HG02884 (cell line): ENCODE measurements at regions not wholly inside any gene's neighbourhood (a gene's known extent, or its start where the extent isn't known, plus 50 kb on each side); places are given as distances from the start of the nearest gene placed in this dataset.

Experiments
- ATAC-seq: cut with Tn5 transposase; IDR thresholded peaks from one replicate; pipeline ENCODE4 v1.9.1; 2021; ENCODE audit warnings: mild to moderate bottlenecking, moderate library complexity; ENCODE audit not compliant: unreplicated experiment

- no peak for ATAC-seq
These were observed 137.2 kb downstream of the PFKFB3 start for GRCh38 chr10:6339891-6340290.

- no peak for ATAC-seq
These were observed 139.5 kb downstream of the PFKFB3 start for GRCh38 chr10:6342096-6342685.

- no peak for ATAC-seq
These were observed 140.7 kb downstream of the PFKFB3 start for GRCh38 chr10:6343305-6344010.

GRCh38 chr10:6345404-6345803 lies 142.7 kb downstream of the PFKFB3 start:
- no peak for ATAC-seq

- ATAC-seq = no peak
These were observed 143.9 kb downstream of the PFKFB3 start for GRCh38 chr10:6346631-6347030.

- ATAC-seq = no peak
These were observed 144.7 kb downstream of the PFKFB3 start for GRCh38 chr10:6347391-6347951.

- ATAC-seq = peak; percentile 75
These were observed 145.6 kb downstream of the PFKFB3 start for GRCh38 chr10:6348096-6348874.

GRCh38 chr10:6349846-6350535 lies 147.3 kb downstream of the PFKFB3 start:
- no peak for ATAC-seq

- no peak for ATAC-seq
These were observed 147.9 kb downstream of the PFKFB3 start for GRCh38 chr10:6350609-6351008.

GRCh38 chr10:6351495-6351894 lies 148.8 kb downstream of the PFKFB3 start:
- no peak for ATAC-seq

- ATAC-seq = no peak
These were observed 150.8 kb downstream of the PFKFB3 start for GRCh38 chr10:6353526-6353925.

- ATAC-seq = no peak
These were observed 151.5 kb downstream of the PFKFB3 start for GRCh38 chr10:6354168-6354772.

GRCh38 chr10:6356280-6356793 lies 153.6 kb downstream of the PFKFB3 start:
- no peak for ATAC-seq

- no peak for ATAC-seq
These were observed 159.1 kb downstream of the PFKFB3 start for GRCh38 chr10:6361869-6362268.

GRCh38 chr10:6362879-6363278 lies 160.1 kb downstream of the PFKFB3 start:
- ATAC-seq = no peak

- no peak for ATAC-seq
These were observed 160.8 kb downstream of the PFKFB3 start for GRCh38 chr10:6363511-6363910.

- ATAC-seq = no peak
These were observed 161.6 kb downstream of the PFKFB3 start for GRCh38 chr10:6364283-6364682.

GRCh38 chr10:6364893-6365292 lies 162.2 kb downstream of the PFKFB3 start:
- ATAC-seq = no peak

- no peak for ATAC-seq
These were observed 162.7 kb downstream of the PFKFB3 start for GRCh38 chr10:6365384-6365783.
